ENCODE measurements at regions not wholly inside any gene's neighbourhood (a gene's known extent, or its start where the extent isn't known, plus 50 kb on each side); places are given as distances from the start of the nearest gene placed in this dataset.

DNA sequence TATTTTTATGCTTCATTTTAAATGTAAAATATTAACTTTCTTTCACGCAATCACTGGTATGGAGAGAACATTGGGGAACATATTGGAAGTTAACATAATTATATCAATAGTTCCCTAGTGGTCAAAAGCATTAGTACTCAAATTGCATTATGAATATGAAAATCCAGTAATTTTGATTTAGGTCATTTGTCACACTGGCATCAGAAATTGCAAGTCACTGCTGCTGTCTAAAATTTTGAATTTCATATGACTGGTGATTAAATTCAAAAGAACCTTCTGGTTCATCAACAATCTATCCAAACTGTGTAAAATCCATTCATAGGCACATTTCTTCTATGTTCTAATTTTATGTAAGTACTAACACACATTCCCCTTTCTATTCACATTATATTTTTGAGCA, 2235.7 kb upstream of the PCDH20 start:
- no peak for TF ChIP-seq FOXK2 (IDR thresholded peaks at IDR 0.05)
- TF ChIP-seq ELF4 (IDR thresholded peaks at IDR 0.05), result no peak
- no peak for TF ChIP-seq NFRKB (IDR thresholded peaks at IDR 0.05)

All from HEK293T (cell line).